Mesothelial cell of epicardium (in vitro differentiated cells): ENCODE measurements at regions not wholly inside any gene's neighbourhood (a gene's known extent, or its start where the extent isn't known, plus 50 kb on each side); places are given as distances from the start of the nearest gene placed in this dataset.

Experiments
- DNase-seq, 2 experiments: peaks; one replicate each; pipeline ENCODE4 v3.0.0; 2021; ENCODE audit warnings: low spot score in 2 of 2; ENCODE audit not compliant: unreplicated experiment in 2 of 2
- H3K27ac Mint-ChIP-seq: 2 replicates; pipeline ENCODE4 v1.8.0; 2021; ENCODE audit warnings: mixed read lengths
- H3K27me3 Mint-ChIP-seq: 2 replicates; pipeline ENCODE4 v1.8.0; 2021; ENCODE audit warnings: low read depth, mixed read lengths
- H3K36me3 Mint-ChIP-seq: 2 replicates; pipeline ENCODE4 v1.8.0; 2021; ENCODE audit warnings: mixed read lengths
- H3K4me1 Mint-ChIP-seq: 2 replicates; pipeline ENCODE4 v1.8.0; 2021; ENCODE audit warnings: mixed read lengths
- H3K4me3 Mint-ChIP-seq: 2 replicates; pipeline ENCODE4 v1.8.0; 2021; ENCODE audit warnings: mild to moderate bottlenecking, moderate library complexity, mixed read lengths
- H3K9me3 Mint-ChIP-seq: 2 replicates; pipeline ENCODE4 v1.8.0; 2021; ENCODE audit warnings: mixed read lengths
- CTCF ChIP-seq: fragments of 200-600 bp; sonication (generic); IDR thresholded peaks from one replicate; pipeline ENCODE4 v1.5.0; 2021; ENCODE audit warnings: antibody characterized with exemption; ENCODE audit not compliant: unreplicated experiment

- TF ChIP-seq CTCF = no peak
- Mint-ChIP-seq H3K36me3 (peaks cover 15% of the 10 kb centered on the region), H3K4me1 (no peaks in the 10 kb centered on the region), H3K27ac (no peak overlapping the region), H3K9me3 (peaks cover 53% of the 10 kb centered on the region), H3K27me3 (no peaks in the 10 kb centered on the region), H3K4me3 (no peak overlapping the region)
- no peak for DNase-seq
Observed at GRCh38 chr12:46914336-46914735, 88.5 kb upstream of the SLC38A4 start.

- Mint-ChIP-seq H3K4me3 (no peak overlapping the region), H3K27me3 (no peaks in the 10 kb centered on the region), H3K9me3 (peaks cover 45% of the 10 kb centered on the region), H3K27ac (no peak overlapping the region), H3K36me3 (peaks cover 10% of the 10 kb centered on the region), H3K4me1 (no peaks in the 10 kb centered on the region)
- TF ChIP-seq CTCF = no peak
- DNase-seq = no peak
Observed at GRCh38 chr12:46915082-46915481, 89.3 kb upstream of the SLC38A4 start.

- Mint-ChIP-seq H3K4me1 (no peaks in the 10 kb centered on the region), H3K27ac (no peak overlapping the region), H3K36me3 (peaks cover 6% of the 10 kb centered on the region), H3K27me3 (no peaks in the 10 kb centered on the region), H3K4me3 (no peak overlapping the region), H3K9me3 (peaks cover 39% of the 10 kb centered on the region)
- TF ChIP-seq CTCF = no peak
- no peak for DNase-seq
Observed at GRCh38 chr12:46915836-46916235, 90.0 kb upstream of the SLC38A4 start.

- H3K4me3 Mint-ChIP-seq = no peak overlapping the region
- H3K9me3 Mint-ChIP-seq = peaks cover 29% of the 10 kb centered on the region
- TF ChIP-seq CTCF = no peak
- no peaks in the 10 kb centered on the region for H3K36me3 Mint-ChIP-seq
- no peak overlapping the region for H3K27ac Mint-ChIP-seq
- no peaks in the 10 kb centered on the region for H3K27me3 Mint-ChIP-seq
- no peaks in the 10 kb centered on the region for H3K4me1 Mint-ChIP-seq
- no peak for DNase-seq
Observed at GRCh38 chr12:46916796-46917419, 91.1 kb upstream of the SLC38A4 start.

- Mint-ChIP-seq H3K27ac (no peak overlapping the region), H3K27me3 (no peaks in the 10 kb centered on the region), H3K4me3 (no peak overlapping the region), H3K36me3 (no peaks in the 10 kb centered on the region), H3K4me1 (no peaks in the 10 kb centered on the region), H3K9me3 (peaks cover 22% of the 10 kb centered on the region)
- no peak for DNase-seq
- no peak for TF ChIP-seq CTCF
Observed at GRCh38 chr12:46917821-46918220, 92.0 kb upstream of the SLC38A4 start.

- Mint-ChIP-seq H3K36me3 (no peaks in the 10 kb centered on the region), H3K27ac (no peak overlapping the region), H3K27me3 (no peaks in the 10 kb centered on the region), H3K9me3 (peaks cover 18% of the 10 kb centered on the region), H3K4me3 (no peak overlapping the region), H3K4me1 (no peaks in the 10 kb centered on the region)
- no peak for TF ChIP-seq CTCF
- no peak for DNase-seq
Observed at GRCh38 chr12:46918631-46919030, 92.8 kb upstream of the SLC38A4 start.
